H9 (cell line): ENCODE measurements at regions not wholly inside any gene's neighbourhood (a gene's known extent, or its start where the extent isn't known, plus 50 kb on each side); places are given as distances from the start of the nearest gene placed in this dataset.

Experiments used
- DNase-seq: peaks from one replicate; pipeline ENCODE4 v3.0.0-alpha.2; 2017
- H2AFZ ChIP-seq: one replicate; pipeline ENCODE4 v1.6.1; 2013; ENCODE audit warnings: mild to moderate bottlenecking, low read length, control low read depth, moderate library complexity
- H2AK5ac ChIP-seq: 2 replicates; pipeline ENCODE4 v1.6.1; 2013; ENCODE audit warnings: low read length, control low read depth, mixed read lengths; ENCODE audit not compliant: insufficient read length
- H2BK120ac ChIP-seq: one replicate; pipeline ENCODE4 v1.6.1; 2013; ENCODE audit warnings: low read depth, mild to moderate bottlenecking, low read length, control low read depth, inconsistent platforms; ENCODE audit not compliant: poor library complexity, severe bottlenecking
- H2BK12ac ChIP-seq: 2 replicates; pipeline ENCODE4 v1.6.1; 2013; ENCODE audit warnings: low read length, control low read depth, mixed read lengths, low read depth; ENCODE audit not compliant: insufficient read length
- H2BK15ac ChIP-seq: 2 replicates; pipeline ENCODE4 v1.6.1; 2013; ENCODE audit warnings: low read depth, low read length, control low read depth
- H2BK20ac ChIP-seq: one replicate; pipeline ENCODE4 v1.6.1; 2013; ENCODE audit warnings: low read depth, mild to moderate bottlenecking, low read length, control low read depth, inconsistent platforms; ENCODE audit not compliant: poor library complexity, severe bottlenecking
- H2BK5ac ChIP-seq: 2 replicates; pipeline ENCODE4 v1.6.1; 2013; ENCODE audit warnings: low read length, control low read depth, mixed read lengths; ENCODE audit not compliant: insufficient read length
- H3K14ac ChIP-seq: 2 replicates; pipeline ENCODE4 v1.6.1; 2013; ENCODE audit warnings: low read length, control low read depth; ENCODE audit not compliant: insufficient read depth
- H3K18ac ChIP-seq: 2 replicates; pipeline ENCODE4 v1.6.1; 2013; ENCODE audit warnings: low read depth, mild to moderate bottlenecking, mixed read lengths, low read length, control low read depth; ENCODE audit not compliant: insufficient read length
- H3K23ac ChIP-seq: 2 replicates; pipeline ENCODE4 v1.6.1; 2013; ENCODE audit warnings: low read length, control low read depth, mixed read lengths, low read depth; ENCODE audit not compliant: insufficient read length
- H3K23me2 ChIP-seq: 2 replicates; pipeline ENCODE4 v1.6.1; 2013; ENCODE audit warnings: low read depth, mild to moderate bottlenecking, mixed read lengths, low read length, control low read depth; ENCODE audit not compliant: insufficient read length, poor library complexity, severe bottlenecking
- H3K27ac ChIP-seq: 2 replicates; pipeline ENCODE4 v1.5.1; 2013; ENCODE audit warnings: low read length, control low read depth, mixed read lengths, low read depth; ENCODE audit not compliant: insufficient read length
- H3K27me3 ChIP-seq: 2 replicates; pipeline ENCODE4 v1.6.1; 2013; ENCODE audit warnings: low read length, control low read depth, inconsistent platforms; ENCODE audit not compliant: insufficient read depth
- H3K4ac ChIP-seq: 2 replicates; pipeline ENCODE4 v1.6.1; 2013; ENCODE audit warnings: low read depth, mild to moderate bottlenecking, control low read depth, inconsistent platforms, low read length, moderate library complexity
- H3K4me1 ChIP-seq: 2 replicates; pipeline ENCODE4 v1.6.1; 2013; ENCODE audit warnings: low read length, control low read depth, inconsistent platforms; ENCODE audit not compliant: insufficient read depth
- H3K4me2 ChIP-seq: 2 replicates; pipeline ENCODE4 v1.6.1; 2013; ENCODE audit warnings: low read length, control low read depth, mixed read lengths; ENCODE audit not compliant: insufficient read length, insufficient read depth
- H3K56ac ChIP-seq: 2 replicates; pipeline ENCODE4 v1.6.1; 2013; ENCODE audit warnings: low read depth, mild to moderate bottlenecking, mixed read lengths, low read length, control low read depth; ENCODE audit not compliant: insufficient read length
- H3K79me1 ChIP-seq: 2 replicates; pipeline ENCODE4 v1.6.1; 2013; ENCODE audit warnings: low read depth, mild to moderate bottlenecking, moderate library complexity, low read length, control low read depth, inconsistent platforms; ENCODE audit not compliant: insufficient read depth, poor library complexity, severe bottlenecking
- H3K79me2 ChIP-seq: 2 replicates; pipeline ENCODE4 v1.6.1; 2013; ENCODE audit warnings: low read length, control low read depth, inconsistent platforms; ENCODE audit not compliant: insufficient read depth
- H3K9ac ChIP-seq: 2 replicates; pipeline ENCODE4 v1.6.1; 2013; ENCODE audit warnings: low read length, control low read depth, mixed read lengths; ENCODE audit not compliant: insufficient read length; ENCODE audit errors: extremely low read depth
- H3K9me3 ChIP-seq: one replicate; pipeline ENCODE4 v1.6.1; 2013; ENCODE audit warnings: low read depth, low read length, inconsistent platforms; ENCODE audit not compliant: control insufficient read depth
- H3T11ph ChIP-seq: one replicate; pipeline ENCODE4 v1.6.1; 2013; ENCODE audit warnings: mild to moderate bottlenecking, low read length, control low read depth, inconsistent platforms
- H4K20me1 ChIP-seq: one replicate; pipeline ENCODE4 v1.6.1; 2013; ENCODE audit not compliant: control insufficient read depth, insufficient read length, insufficient read depth
- H4K5ac ChIP-seq: 2 replicates; pipeline ENCODE4 v1.6.1; 2013; ENCODE audit warnings: low read depth, mild to moderate bottlenecking, mixed read lengths, low read length, control low read depth; ENCODE audit not compliant: insufficient read length
- H4K8ac ChIP-seq: replicated peaks from 2 replicates; pipeline ENCODE4 v1.6.1; 2013; ENCODE audit warnings: low read length, control low read depth, mixed read lengths, low read depth; ENCODE audit not compliant: insufficient read length
- H4K91ac ChIP-seq: 2 replicates; pipeline ENCODE4 v1.6.1; 2013; ENCODE audit warnings: low read depth, mild to moderate bottlenecking, moderate library complexity, mixed read lengths, low read length, control low read depth; ENCODE audit not compliant: insufficient read length
- H3K27ac Mint-ChIP-seq, 3 experiments: 2 replicates in 2 of 3; 3 replicates in 1 of 3; pipeline ENCODE4 v1.8.0; 2020 to 2021; ENCODE audit warnings: mixed read lengths in 3 of 3, mild to moderate bottlenecking in 1 of 3, moderate library complexity in 1 of 3
- H3K27me3 Mint-ChIP-seq: 2 replicates; pipeline ENCODE4 v1.8.0; 2021; ENCODE audit warnings: low read depth, mild to moderate bottlenecking, moderate library complexity, mixed read lengths
- H3K36me3 Mint-ChIP-seq, 3 experiments: 2 replicates in 2 of 3; 3 replicates in 1 of 3; pipeline ENCODE4 v1.8.0; 2020 to 2021; ENCODE audit warnings: low read depth in 3 of 3, mixed read lengths in 3 of 3; ENCODE audit not compliant: insufficient read depth in 1 of 3
- H3K4me1 Mint-ChIP-seq, 2 experiments: 2 replicates each; pipeline ENCODE4 v1.8.0; 2020; ENCODE audit warnings: mixed read lengths in 2 of 2
- H3K4me3 Mint-ChIP-seq, 2 experiments: 2 replicates in 1 of 2; 3 replicates in 1 of 2; pipeline ENCODE4 v1.8.0; 2020 to 2021; ENCODE audit warnings: mild to moderate bottlenecking in 2 of 2, mixed read lengths in 2 of 2, moderate library complexity in 1 of 2
- H3K9me3 Mint-ChIP-seq, 2 experiments: 2 replicates in 1 of 2; 3 replicates in 1 of 2; pipeline ENCODE4 v1.8.0; 2020; ENCODE audit warnings: mild to moderate bottlenecking in 2 of 2, mixed read lengths in 2 of 2, moderate library complexity in 1 of 2
- CTCF ChIP-seq: fragments of 200-600 bp; sonication (generic); conservative IDR thresholded peaks from 3 replicates; pipeline ENCODE4 v1.8.0; 2021; ENCODE audit warnings: antibody characterized with exemption, mild to moderate bottlenecking
- WGBS: extraction: QIAGEN DNeasy Blood & Tissue Kit; methylation state at CpG from one replicate; pipeline ENCODE4 v1.1.7; 2013; ENCODE audit warnings: missing lambda C conversion rate, low lambda C conversion rate, mixed read lengths; ENCODE audit not compliant: insufficient read length; ENCODE audit errors: extremely low coverage; 5-methylcytosine and 5-hydroxymethylcytosine counted together

- WGBS, result no CpG with 5 or more reads among the region's 1 CpG
- H3K27me3 Mint-ChIP-seq, result no peaks in the 10 kb centered on the region
- H3K4me2 ChIP-seq, result no peak overlapping the region
Observed at GRCh38 chr12:42003031-42003430, 141.6 kb downstream of the GXYLT1 start.

More at GRCh38 chr12:42003031-42003430, 141.6 kb downstream of the GXYLT1 start:
- Histone ChIP-seq H3K4ac (no peak overlapping the region), H2BK20ac (no peak overlapping the region), H2BK120ac (no peak overlapping the region), H3K23me2 (no peaks in the 10 kb centered on the region), H3K27me3 (no peaks in the 10 kb centered on the region), H3K9ac (no peak overlapping the region), H3K9me3 (no peaks in the 10 kb centered on the region), H4K5ac (no peak overlapping the region), H3T11ph (no peak overlapping the region), H4K20me1 (no peaks in the 10 kb centered on the region), H3K4me1 (no peaks in the 10 kb centered on the region), H3K56ac (no peak overlapping the region), H2AFZ (no peak overlapping the region), H3K27ac (no peak overlapping the region), H3K23ac (no peak overlapping the region), H4K91ac (no peak overlapping the region), H4K8ac (no peak overlapping the region), H3K14ac (no peak overlapping the region), H3K79me2 (no peaks in the 10 kb centered on the region), H2AK5ac (no peak overlapping the region), H3K18ac (no peak overlapping the region), H2BK15ac (no peak overlapping the region), H2BK5ac (no peak overlapping the region), H3K79me1 (no peaks in the 10 kb centered on the region), H2BK12ac (no peak overlapping the region)
- DNase-seq, result no peak
- H3K36me3 Mint-ChIP-seq, result no peaks in the 10 kb centered on the region
- no peaks in the 10 kb centered on the region for H3K9me3 Mint-ChIP-seq
- no peak for TF ChIP-seq CTCF
- no peak overlapping the region for H3K4me3 Mint-ChIP-seq
- no peak overlapping the region for H3K27ac Mint-ChIP-seq
- H3K4me1 Mint-ChIP-seq, result peaks cover 9 to 11% of the 10 kb centered on the region in 2 experiments; a peak in 3 of 4 replicates
